H4 (cell line): ENCODE measurements at regions not wholly inside any gene's neighbourhood (a gene's known extent, or its start where the extent isn't known, plus 50 kb on each side); places are given as distances from the start of the nearest gene placed in this dataset.
"Not testable (repeated sequence)": the region's sequence is repeated elsewhere in the genome, so short reads cannot be mapped to it uniquely, and the experiment has no call there.

Experiments used
- DNase-seq: peaks from one replicate; pipeline ENCODE4 v3.0.0-alpha.2; 2015; ENCODE audit warnings: low spot score

GRCh38 chr2:235105821-235106359, 154.1 kb downstream of the SH3BP4 start:
- no peak for DNase-seq

- peak; percentile 76 for DNase-seq
Observed at GRCh38 chr2:235106874-235107639, 155.2 kb downstream of the SH3BP4 start.

DNA sequence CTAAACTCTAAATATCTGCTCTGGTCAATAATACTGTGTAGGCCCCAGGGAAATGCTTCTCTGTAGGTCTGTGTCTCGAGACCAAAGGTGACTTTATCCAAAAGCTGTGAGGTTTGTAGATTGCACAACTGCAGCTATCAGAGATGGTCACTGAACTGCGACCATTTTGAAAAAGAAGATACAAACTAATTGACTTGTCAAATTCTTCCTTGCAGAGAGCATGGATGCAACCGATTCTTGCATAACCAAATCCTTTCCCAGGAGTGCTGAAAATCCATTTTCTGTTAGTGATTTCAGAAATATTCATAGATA, 155.8 kb downstream of the SH3BP4 start:
- DNase-seq = no peak

DNA sequence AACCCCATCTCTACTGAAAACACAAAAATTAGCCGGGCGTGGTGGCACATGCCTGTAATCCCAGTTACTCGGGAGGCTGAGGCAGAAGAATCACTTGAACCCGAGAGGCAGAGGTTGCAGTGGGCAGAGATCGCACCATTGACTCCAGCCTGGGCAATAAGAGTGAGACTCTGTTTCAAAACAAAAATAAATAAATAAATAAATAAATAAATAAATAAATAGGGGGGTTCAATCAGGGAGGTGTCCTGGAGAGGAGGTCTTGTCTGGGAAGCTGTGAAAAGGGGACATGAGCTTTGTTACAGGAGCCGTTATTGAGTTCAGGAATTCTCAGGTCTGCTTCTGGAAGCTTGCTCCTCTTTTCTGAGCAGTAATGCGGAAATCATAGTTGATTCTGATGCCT, 157.7 kb downstream of the SH3BP4 start:
- not testable (repeated sequence) for DNase-seq

DNA sequence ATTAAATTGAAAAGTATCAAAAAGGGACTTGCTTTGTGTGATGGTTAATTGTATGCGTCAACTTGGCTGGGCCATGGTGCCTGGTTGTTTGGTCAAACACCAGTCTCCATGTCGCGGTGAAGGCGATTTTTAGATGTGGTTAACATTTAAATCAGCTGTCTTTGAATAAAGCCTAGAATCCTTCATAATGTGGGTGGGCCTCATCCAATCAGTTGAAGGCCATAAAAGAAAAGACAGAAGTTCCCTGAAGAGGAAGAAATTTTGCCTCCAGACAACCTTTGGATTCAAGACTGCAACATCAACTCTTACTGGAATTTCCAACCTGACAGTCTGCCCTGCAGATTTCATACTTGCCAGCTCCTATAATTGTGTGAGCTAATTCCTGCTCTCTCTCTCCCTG, 160.5 kb downstream of the SH3BP4 start:
- no peak for DNase-seq

- DNase-seq = no peak
Observed at GRCh38 chr2:235113854-235114253, 162.0 kb downstream of the SH3BP4 start.

DNA sequence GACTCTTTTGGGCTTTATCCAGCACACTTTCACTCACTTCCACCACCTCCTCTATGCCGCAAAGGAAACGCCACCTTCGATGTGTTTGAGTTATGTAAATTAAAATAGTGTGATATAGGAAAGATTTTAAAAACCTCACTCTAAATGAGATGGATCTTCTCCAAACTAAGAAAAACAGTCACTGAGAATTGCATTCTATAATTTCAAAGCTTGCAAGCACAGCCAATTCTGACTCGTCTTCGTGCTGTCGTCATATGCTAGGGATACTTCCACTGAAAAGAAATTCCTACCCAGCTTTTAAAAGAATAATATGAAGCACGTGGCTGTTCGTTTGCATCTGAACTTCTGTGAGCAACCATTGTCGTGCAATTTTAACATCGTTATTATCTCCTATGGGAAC, 162.5 kb downstream of the SH3BP4 start:
- DNase-seq = no peak

GRCh38 chr2:235115521-235115920, 163.7 kb downstream of the SH3BP4 start:
- no peak for DNase-seq

DNA sequence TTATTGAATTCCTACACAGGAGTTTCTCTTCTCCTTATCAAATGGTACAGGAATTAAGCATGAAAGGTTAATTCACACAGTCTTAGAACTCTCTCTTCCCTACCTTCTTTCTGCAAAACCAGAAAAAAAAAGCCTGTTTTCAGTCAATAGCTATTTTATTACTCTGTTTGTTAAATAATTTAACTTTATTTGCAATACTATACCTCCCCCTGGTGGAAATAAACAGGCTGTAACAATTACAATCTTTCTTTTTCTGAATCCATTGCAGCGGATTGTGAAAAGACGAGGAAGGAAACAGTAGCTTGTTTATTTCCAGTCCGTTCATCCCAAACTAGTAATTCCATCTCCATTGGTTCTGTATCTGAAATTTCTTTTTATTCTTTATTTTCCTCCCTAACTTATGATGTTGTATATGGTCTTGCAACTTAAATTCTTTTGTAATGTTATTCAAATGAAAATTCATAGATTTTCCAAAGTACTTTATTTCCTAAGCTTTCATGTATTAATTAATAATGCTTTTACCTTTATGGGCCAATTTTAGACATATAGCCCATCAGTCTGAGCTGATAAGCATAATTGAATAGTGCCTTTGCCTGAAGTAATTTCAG, 165.2 kb downstream of the SH3BP4 start:
- peak; percentile 40 for DNase-seq

DNA sequence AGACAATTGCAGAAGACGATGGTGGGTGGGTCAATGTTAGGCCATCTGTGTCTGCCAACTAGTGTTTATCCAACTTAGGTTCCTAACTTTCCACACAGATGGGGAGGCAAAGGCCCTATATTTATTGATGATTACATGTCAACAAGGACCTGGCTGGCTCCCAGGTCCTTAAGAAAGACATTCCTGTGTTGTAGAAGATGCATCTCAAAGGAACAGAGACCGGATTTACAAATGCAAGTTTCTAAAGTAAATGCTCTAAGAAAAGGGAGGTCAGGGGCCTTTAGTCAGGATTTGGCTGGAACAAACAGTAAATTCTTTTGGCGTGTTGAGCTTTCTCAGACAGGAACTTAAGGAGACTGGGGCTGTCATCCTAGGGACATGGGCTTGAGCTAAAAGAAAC, 175.0 kb downstream of the SH3BP4 start:
- DNase-seq = no peak

- DNase-seq = no peak
Observed at GRCh38 chr2:235127931-235128330, 176.1 kb downstream of the SH3BP4 start.

DNA sequence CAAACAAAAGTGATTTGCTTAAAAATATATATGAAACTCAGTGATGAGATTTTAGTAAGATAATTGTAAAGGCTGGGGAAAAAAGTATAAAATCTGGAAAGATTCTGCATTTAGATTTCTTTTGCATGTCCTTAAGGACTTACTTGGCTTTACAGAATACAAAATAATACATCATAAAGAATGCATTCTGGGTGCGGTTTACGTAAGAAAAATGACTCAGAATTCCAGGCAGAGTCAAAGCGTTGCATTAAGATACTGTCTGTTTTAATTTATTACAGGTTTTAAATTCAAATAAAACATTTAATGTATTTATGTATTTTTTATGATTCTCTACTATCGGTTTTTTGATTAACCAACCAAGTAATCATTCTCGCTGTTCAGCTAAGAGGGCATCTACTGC, 178.0 kb downstream of the SH3BP4 start:
- DNase-seq = no peak

DNA sequence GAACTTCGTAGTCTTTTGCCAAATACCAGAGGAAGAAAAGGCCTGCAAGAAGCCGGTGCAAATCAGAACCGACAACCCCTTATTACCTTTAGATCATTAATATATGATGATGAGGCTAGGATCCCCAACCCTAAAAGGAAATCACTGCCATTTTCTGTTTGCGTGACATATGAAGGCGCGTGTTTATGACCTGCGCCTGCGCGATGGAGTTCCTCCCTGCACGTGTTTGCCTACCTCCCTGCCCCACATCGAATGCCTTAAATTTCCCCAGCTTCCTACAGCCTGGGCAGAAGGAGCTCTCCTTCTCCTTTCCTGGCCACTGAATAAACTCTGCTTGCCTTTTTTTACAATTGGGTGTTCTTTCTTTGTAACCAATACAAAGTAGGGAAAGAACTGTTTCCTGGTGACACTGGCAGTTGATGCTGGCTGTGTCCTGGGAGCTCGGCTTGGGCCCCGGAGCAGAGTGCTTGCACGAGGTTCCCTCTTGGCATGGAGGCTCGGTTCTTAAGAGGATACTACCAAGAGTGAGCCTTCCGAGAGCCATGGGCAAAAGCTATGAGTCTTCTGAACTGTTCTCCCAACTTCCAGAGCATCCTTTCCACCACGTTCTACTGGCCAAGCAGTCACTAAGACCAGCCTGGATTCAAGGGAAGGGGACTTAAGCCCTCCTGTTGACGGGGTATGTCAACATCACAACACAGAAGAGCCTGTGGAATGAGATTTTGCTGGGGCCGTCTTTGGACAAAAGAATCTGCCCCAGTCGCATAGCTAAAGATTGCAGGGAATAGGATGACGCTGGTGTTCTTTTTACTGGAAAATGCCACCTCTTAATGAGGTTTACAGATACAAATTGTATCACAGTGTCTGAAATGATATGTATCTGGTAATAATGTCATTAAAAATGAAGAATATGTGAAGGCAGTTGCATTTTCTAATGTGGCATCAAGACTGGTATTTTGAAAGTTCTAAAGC, 179.8 kb downstream of the SH3BP4 start:
- DNase-seq = no peak

DNA sequence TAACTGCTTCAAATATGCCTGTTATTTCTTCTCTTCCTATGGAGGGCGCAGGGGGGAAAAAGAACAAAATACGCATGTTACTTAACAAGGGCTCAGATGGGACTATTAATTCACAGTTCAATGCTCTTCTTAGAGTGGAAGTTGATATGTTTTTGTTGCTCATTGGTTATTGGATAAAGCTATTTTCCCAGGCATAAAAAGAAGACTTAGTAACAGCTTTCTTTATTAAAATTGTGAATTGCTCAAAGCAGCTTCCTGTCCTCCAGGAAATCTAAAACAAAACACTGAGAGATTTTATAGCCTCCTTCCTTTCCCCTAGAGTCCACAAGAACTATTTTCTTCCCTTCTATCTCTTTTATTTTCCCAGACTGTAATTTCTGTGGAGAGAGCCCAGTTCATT, 180.8 kb downstream of the SH3BP4 start:
- DNase-seq = no peak

GRCh38 chr2:235133837-235134236, 182.0 kb downstream of the SH3BP4 start:
- no peak for DNase-seq

DNA sequence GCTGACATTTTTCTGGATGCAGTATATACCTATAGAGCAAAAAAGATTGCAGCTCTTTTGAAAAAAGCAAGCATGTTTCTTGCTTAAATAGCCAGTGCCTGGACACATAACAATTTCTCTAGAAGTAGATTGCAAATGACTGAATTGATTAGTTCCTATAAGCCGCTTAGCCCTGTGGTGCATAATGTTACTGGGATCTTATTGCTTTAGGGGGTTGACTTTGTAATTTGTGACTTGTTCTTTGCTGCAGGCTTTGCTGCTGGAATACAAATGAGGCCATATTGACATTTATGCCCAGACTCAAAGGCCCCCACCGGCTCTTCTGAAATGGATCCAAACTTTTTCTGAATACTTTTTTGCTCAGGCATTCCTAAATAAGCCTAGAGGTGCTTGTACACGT, 182.6 kb downstream of the SH3BP4 start:
- no peak for DNase-seq

DNA sequence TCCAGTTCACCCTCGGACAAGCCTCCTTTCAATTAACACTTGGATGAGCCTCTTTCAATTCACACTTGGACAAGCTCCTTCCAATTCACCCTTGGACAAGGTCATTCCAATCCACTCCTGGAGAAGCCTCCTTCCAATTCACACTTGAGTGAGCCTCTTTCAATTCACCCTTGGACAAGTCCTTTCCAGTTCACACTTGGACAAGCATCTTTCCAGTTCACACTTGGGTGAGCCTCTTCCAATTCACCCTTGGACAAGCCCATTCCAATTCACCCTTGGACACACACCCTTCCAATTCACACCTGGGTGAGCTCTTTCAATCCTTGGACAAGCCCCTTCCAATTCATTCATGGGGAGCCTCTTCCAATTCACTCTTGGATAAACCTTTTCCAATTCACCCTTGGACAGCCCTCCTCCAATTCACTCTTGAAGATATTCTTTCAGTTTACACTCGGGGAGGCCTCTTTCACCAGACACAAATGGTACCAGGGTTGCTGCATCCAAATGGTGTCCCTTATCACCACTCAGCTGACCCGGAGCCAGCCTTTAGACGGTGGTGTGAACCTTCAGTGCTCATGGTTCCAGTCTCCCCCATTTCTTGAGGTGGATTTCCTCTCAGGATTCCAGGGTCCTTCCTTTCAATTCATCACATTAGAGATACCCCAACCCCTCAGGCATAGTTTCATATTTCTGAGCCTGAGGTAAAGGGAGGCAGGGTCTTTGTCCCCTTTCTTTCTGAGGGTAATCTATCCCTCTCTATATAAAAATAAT, 183.6 kb downstream of the SH3BP4 start:
- DNase-seq = no peak

DNA sequence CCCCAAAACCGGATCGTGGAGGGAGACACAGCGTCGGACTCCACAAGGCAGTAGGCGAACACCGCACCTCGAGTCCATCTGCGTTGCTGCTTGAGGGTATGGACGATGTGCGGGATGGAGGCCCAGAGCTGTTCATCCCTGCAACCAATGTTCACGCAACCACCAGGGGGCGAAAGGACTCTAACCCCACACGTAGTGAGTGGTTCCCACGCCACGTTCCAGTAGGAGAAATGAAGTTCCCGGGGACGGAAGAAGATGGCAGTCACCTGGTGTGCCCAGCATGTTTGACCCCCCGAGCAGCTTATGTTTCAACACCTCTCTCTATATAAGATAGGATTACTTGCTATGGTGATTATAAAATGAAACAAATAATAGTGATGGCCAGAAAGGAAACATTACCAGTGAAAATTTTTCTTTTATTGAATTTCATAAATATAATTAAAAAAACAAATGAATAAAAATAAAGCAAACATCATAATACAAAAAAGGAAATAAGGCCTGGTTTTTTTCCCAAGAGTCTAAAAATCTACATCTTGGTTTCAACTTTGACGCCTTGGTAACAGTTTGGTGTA, 184.3 kb downstream of the SH3BP4 start:
- DNase-seq = peak; percentile 94

- no peak for DNase-seq
Observed at GRCh38 chr2:235138339-235138738, 186.5 kb downstream of the SH3BP4 start.

- DNase-seq = no peak
Observed at GRCh38 chr2:235139956-235140800, 188.4 kb downstream of the SH3BP4 start.

DNA sequence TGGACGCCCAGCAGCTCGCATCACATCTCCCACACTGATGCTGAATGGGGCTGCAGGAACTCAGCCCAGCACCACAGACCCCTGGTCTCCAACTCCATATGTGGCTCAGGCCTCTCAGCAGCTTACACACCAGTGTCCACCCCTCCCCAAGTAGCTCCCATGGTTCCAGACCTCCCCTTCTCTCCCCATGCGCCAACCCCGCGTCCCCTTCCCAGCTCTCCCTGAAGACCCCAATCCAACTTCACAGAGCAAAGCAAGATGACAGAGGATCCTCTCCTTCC, 188.9 kb downstream of the SH3BP4 start:
- no peak for DNase-seq
